ENCODE measurements at regions not wholly inside any gene's neighbourhood (a gene's known extent, or its start where the extent isn't known, plus 50 kb on each side); places are given as distances from the start of the nearest gene placed in this dataset.

DNA sequence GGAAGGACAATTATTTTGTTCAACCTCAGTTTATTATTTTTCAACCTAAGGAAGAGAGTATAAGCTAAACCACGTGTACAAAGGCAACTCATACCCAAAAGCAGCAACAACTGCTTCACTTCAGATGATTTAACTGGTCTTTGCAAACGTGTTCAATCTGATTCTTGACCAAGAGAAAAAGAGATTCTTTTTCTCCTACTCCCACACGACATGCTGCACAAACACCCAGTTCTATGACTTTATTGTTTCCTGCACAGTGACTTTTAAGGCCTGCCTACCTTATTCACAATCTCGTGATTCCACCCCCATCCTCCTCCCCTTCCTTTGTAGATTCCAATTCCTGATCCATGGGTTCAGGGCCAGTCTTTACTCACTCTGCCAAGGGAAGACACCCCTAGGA, 1394.8 kb upstream of the ZEB2 start:
- TF ChIP-seq, protein P1, sequence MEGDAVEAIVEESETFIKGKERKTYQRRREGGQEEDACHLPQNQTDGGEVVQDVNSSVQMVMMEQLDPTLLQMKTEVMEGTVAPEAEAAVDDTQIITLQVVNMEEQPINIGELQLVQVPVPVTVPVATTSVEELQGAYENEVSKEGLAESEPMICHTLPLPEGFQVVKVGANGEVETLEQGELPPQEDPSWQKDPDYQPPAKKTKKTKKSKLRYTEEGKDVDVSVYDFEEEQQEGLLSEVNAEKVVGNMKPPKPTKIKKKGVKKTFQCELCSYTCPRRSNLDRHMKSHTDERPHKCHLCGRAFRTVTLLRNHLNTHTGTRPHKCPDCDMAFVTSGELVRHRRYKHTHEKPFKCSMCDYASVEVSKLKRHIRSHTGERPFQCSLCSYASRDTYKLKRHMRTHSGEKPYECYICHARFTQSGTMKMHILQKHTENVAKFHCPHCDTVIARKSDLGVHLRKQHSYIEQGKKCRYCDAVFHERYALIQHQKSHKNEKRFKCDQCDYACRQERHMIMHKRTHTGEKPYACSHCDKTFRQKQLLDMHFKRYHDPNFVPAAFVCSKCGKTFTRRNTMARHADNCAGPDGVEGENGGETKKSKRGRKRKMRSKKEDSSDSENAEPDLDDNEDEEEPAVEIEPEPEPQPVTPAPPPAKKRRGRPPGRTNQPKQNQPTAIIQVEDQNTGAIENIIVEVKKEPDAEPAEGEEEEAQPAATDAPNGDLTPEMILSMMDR (IDR thresholded peaks at IDR 0.05), result no peak
- H3K27ac ChIP-seq, result no peak overlapping the region
- no peaks in the 10 kb centered on the region for H3K9me3 ChIP-seq (ENCODE audit: control insufficient read depth, low read length)
- no peaks in the 10 kb centered on the region for H3K27me3 ChIP-seq (ENCODE audit: control insufficient read depth, insufficient read depth, low read length)
- no peaks in the 10 kb centered on the region for H3K79me2 ChIP-seq
- no peak overlapping the region for H3K4me2 ChIP-seq (ENCODE audit: low read length)
- H3K36me3 ChIP-seq (ENCODE audit: control insufficient read depth, insufficient read depth, low read length), result no peaks in the 10 kb centered on the region
- H3K4me1 ChIP-seq, result no peaks in the 10 kb centered on the region
- no peak overlapping the region for H3K9ac ChIP-seq
- H2AFZ ChIP-seq, result no peak overlapping the region
- no peak overlapping the region for H3K4me3 ChIP-seq (ENCODE audit: low read depth, low read length)

DNA sequence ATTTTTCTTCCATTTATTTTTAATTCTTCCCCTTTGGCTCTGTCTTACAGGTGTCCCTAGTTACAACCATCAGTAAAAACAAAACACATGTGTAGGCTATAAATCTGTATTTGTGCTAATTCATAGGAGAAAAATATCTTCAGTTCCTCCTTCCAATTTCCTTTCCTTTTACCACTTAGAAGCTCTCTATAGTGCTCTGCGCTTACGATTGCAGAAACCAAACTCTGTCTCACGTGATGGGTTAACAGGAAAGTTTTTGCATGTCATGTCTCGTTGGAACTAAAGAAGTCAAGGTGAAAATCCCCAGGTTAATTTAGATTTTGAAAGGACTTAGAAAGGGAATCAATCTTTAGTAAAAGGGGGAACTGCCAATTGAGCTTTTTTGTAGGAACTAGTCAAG, 1390.5 kb upstream of the ZEB2 start:
- no peak overlapping the region for H3K4me2 ChIP-seq (ENCODE audit: low read length)
- H3K27ac ChIP-seq, result no peak overlapping the region
- no peaks in the 10 kb centered on the region for H3K79me2 ChIP-seq
- H3K4me1 ChIP-seq, result peaks cover 3% of the 10 kb centered on the region
- H3K4me3 ChIP-seq (ENCODE audit: low read depth, low read length), result no peak overlapping the region
- H2AFZ ChIP-seq, result no peak overlapping the region
- TF ChIP-seq, protein P1 (IDR thresholded peaks at IDR 0.05), result no peak
- no peaks in the 10 kb centered on the region for H3K27me3 ChIP-seq (ENCODE audit: control insufficient read depth, insufficient read depth, low read length)
- no peak overlapping the region for H3K9ac ChIP-seq
- no peaks in the 10 kb centered on the region for H3K9me3 ChIP-seq (ENCODE audit: control insufficient read depth, low read length)
- H3K36me3 ChIP-seq (ENCODE audit: control insufficient read depth, insufficient read depth, low read length), result no peaks in the 10 kb centered on the region

DNA sequence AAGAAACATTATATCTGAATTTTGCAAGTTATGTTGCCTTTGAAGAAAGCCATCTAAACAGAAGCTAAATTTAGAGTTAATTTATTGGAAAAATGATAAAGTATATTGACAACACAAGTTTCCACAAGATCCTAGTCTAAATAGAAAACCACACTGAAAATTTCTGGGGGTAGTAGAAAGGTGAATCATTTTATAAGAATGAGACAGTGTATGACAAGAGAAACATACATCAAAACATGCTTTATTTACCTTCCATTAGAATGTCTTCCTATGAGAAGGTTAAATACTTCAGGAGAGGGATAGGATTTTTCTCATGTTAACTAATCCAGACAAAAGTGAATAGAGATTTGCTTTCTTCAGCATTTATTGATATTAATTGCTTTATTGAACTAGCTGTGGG, 1389.8 kb upstream of the ZEB2 start:
- no peak overlapping the region for H3K27ac ChIP-seq
- no peak overlapping the region for H2AFZ ChIP-seq
- H3K4me3 ChIP-seq (ENCODE audit: low read depth, low read length), result no peak overlapping the region
- H3K36me3 ChIP-seq (ENCODE audit: control insufficient read depth, insufficient read depth, low read length), result no peaks in the 10 kb centered on the region
- peaks cover 3% of the 10 kb centered on the region for H3K4me1 ChIP-seq
- H3K9ac ChIP-seq, result no peak overlapping the region
- TF ChIP-seq, protein P1 (IDR thresholded peaks at IDR 0.05), result no peak
- no peaks in the 10 kb centered on the region for H3K27me3 ChIP-seq (ENCODE audit: control insufficient read depth, insufficient read depth, low read length)
- no peak overlapping the region for H3K4me2 ChIP-seq (ENCODE audit: low read length)
- H3K79me2 ChIP-seq, result no peaks in the 10 kb centered on the region
- H3K9me3 ChIP-seq (ENCODE audit: control insufficient read depth, low read length), result no peaks in the 10 kb centered on the region

DNA sequence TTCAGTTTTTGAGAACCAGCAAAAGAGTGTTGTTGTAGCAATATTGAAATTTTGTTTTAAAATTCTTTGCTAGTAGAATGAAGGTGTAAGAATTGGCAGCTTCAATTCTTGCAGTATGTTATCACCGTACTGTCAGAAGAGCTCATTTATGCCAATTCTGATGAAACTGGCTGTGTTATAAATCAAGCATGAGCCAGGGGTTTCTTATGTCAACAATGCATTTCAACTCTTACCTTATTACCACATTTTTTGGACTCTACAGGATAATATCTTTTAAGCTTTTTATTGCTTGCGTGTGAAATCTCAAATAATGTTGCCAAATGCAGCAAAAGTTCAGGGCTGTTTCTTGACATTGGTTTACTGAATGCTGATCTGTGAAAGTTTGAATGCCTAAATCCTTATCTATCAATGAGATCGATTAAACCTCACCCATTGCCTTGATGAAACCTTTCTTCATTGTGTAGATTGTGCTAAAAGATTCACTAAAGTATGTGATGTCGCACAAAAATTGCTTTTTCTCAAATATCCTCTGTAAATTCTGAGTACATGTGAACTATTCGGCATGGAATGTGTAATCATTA, 1389.3 kb upstream of the ZEB2 start:
- Histone ChIP-seq H3K4me3 (ENCODE audit: low read depth, low read length) (no peak overlapping the region), H3K36me3 (ENCODE audit: control insufficient read depth, insufficient read depth, low read length) (no peaks in the 10 kb centered on the region), H2AFZ (no peak overlapping the region), H3K79me2 (no peaks in the 10 kb centered on the region), H3K4me1 (peaks cover 3% of the 10 kb centered on the region), H3K27ac (no peak overlapping the region), H3K9me3 (ENCODE audit: control insufficient read depth, low read length) (no peaks in the 10 kb centered on the region), H3K4me2 (ENCODE audit: low read length) (no peak overlapping the region), H3K27me3 (ENCODE audit: control insufficient read depth, insufficient read depth, low read length) (no peaks in the 10 kb centered on the region), H3K9ac (no peak overlapping the region)
- TF ChIP-seq, protein P1 (IDR thresholded peaks at IDR 0.05), result no peak

DNA sequence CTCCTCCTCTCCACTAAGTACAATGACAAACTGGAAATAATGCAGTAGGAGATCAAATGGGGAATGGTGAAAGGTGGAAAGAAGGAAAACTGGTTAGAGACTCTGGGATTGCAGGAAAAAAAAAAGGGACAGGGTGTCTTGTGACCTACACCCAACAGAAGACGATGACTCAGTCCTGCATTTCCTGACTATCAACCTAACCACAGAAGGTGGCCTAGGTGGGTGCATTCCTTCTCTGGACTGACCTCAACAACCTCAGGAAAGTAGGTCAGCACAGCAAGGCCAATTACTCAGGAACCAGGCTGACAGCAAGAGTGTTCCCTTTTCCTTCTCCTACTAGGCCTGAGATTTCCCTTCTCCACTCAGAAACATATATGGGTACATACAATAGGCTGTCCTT, 1386.4 kb upstream of the ZEB2 start:
- Histone ChIP-seq H3K4me2 (ENCODE audit: low read length) (no peak overlapping the region), H3K9ac (no peak overlapping the region), H3K27me3 (ENCODE audit: control insufficient read depth, insufficient read depth, low read length) (no peaks in the 10 kb centered on the region), H3K27ac (no peak overlapping the region), H3K4me1 (peaks cover 3% of the 10 kb centered on the region), H3K4me3 (ENCODE audit: low read depth, low read length) (no peak overlapping the region), H3K9me3 (ENCODE audit: control insufficient read depth, low read length) (no peaks in the 10 kb centered on the region), H3K36me3 (ENCODE audit: control insufficient read depth, insufficient read depth, low read length) (no peaks in the 10 kb centered on the region), H3K79me2 (no peaks in the 10 kb centered on the region), H2AFZ (no peak overlapping the region)
- TF ChIP-seq, protein P1 (IDR thresholded peaks at IDR 0.05), result no peak

Data from parathyroid adenoma (tissue), 2 donors.